Activated CD4-positive, CD25-positive, alpha-beta regulatory T cell treated with anti-CD3 and anti-CD28 coated beads, Interleukin-2, amount 50 U/mL, for 24 hours (primary cell): ENCODE measurements at regions not wholly inside any gene's neighbourhood (a gene's known extent, or its start where the extent isn't known, plus 50 kb on each side); places are given as distances from the start of the nearest gene placed in this dataset.

Experiments used
- ATAC-seq, 2 donors: fragments of 150-1000 bp; cut with Tn5 transposase; one replicate each; pipeline ENCODE4 v1.10.0; 2021; ENCODE audit warnings: mild to moderate bottlenecking in 1 of 2, moderate library complexity in 1 of 2

DNA sequence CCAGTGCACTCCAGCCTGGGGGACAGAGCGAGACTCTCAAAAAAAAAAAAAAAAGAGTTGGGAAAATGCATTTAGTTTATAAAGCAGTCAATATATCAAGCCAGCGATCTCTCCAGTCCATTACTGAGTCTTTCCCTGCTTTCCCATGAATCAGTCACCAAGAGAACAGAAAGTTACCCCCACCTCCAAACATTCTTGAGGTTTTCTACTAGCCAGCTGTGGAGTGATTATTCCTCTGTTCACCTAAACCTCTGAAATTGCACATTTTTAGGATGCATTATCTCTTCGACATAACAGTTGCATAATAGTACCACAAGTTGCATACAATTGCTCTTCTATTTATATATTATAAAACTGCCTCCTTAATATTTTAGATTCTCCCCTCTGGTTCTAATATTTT, 134.8 kb upstream of the DIO3 start:
- no peak for ATAC-seq

DNA sequence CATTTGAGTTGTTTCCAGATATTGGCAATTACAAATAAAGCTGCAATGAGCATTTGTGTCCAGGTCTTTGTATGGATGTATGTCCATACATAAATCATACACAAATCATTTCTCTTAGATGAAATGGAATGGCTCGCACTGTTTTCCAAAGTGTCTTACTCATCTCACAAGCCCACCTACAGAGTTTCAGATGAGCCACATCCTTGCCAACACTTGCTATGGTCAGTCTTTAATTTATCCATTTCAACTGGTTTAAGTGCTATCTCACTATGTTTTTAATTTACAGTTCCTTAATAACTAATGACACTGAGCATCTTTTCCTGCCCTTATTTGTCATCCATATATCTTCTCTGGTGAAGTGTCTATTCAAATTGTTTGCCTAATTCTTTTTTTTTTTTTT, 132.9 kb upstream of the DIO3 start:
- ATAC-seq: no peak

DNA sequence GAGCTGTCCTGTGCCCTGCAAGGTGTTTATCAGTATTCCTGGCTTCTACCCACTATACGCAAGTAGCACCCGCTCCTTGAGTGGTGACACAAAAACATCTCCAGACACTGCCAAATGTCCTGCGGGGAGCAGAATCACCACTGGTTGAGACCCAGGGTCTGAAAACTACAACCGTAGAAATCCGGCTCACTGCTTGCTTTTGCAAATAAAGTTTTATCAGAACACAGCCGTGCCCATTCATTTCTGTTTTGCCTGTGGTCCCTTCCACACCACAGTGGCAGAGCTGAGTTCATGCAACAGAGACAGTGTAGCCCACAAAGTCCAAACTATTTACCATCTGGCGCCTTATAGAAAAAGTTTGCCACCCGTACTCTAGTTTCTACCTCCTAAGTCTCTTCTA, 125.7 kb upstream of the DIO3 start:
- no peak for ATAC-seq

DNA sequence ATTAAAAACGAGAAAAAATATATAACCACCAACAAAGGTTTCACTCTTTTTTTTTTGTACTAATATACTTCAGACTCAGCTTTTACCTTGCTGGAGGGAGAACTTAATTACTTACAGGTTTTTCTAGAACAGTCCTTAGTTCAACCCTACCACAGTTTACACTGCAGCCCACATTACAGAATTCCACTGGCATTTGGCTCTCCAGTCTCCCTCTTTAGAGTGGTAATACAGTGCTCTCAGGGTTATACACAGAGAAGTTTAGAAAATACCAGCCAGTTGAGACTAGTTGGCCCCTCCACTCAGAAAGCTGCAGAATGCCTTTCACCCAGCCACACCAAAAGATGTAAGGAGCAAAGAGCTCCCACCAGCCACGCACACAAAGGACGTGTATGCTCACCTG, 122.3 kb upstream of the DIO3 start:
- no peak for ATAC-seq

DNA sequence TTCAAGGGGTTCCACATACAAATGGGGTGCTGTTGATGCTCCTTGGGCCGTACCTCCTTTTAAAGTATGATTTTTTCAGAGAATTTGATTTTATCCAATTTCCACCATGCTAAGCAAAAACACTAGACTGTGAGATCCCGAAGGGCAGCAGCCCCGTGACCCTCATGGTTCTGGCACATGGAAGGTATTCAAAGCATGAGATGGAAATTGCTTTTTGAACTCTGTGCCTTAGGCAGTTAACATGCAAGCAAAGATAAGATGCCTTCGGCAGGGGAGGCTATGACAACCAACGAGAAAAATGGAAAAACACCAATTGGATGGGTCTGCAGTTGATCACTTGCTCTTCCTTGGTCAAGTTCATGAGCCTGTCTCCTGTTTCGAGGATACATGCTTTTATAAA, 120.8 kb upstream of the DIO3 start:
- ATAC-seq: no peak

DNA sequence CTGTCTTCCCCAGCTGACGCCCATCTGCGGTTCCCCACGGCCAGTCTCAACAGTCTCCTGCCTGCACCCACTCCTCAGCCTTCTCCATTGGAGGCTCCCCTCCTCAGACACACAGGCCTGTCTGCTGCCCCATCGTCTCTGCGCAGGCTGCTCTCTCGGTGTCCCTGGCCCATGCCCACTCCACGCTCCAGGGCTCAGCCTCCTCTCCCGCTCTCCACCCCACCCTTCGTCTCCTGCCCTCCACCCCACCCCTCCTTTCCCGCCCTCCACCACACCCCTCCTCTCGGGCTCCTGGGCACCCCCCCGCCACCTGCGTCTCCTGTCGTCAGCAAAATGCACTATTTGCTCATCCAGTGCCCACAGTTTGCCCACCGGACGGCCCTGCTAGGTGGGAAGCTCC, 119.6 kb upstream of the DIO3 start:
- no peak for ATAC-seq

DNA sequence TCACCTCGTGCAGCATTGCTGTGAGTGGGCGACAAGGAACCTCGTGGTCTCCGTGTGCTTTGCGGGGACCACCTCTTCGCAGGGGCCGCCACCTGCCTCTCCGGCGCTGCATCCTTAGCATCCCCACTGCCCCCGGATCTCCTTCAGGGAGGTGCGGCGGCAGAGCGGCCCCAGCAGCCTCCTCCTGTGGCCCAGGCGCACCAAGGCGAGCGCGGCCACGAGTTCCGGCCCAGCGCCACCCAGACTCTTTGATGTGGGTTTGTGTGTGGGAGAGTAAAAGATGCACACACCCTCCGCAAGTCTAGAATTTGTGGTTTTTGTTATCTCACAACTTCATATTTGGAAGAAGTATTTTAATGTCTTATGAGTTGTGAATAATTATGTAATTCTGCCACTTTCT, 118.8 kb upstream of the DIO3 start:
- peak in 1 of 2 donors; percentile 73 for ATAC-seq

DNA sequence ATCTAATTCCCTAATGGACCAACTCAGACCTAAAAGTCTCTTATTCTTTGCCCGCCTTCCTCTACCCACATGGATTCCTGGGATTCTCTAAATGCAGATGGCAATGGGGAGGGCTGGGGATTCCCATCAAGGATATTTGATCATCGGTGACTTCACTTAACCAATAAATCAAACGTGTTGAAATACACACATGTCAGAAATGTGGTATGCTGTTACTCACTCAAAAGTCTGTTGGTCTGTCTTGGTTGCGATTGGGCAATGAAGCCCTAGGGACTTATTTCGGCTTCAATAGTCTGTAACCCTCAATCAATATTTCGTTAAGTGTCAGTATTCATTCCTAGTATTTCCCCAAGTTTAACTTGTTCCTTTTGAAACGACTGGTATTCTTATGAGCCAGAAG, 117.2 kb upstream of the DIO3 start:
- no peak for ATAC-seq

DNA sequence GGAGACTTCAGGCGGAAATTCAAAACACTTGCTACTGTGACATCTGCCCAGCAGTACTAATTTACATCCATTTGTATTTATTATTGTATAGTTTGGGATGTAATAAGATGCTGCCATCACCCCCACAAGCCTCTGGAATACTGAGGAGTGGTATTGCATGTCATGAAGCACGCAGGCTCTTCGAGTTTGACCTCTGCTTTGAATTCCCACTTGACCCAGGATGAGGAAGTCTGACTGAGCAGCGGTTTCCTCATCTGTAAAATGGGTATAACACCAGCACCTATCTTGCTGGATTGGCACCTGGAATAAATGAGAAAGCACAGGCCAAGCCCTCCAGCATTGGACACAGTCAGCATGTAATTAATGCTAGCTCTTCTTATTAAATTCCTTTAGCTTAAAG, 116.0 kb upstream of the DIO3 start:
- no peak for ATAC-seq

DNA sequence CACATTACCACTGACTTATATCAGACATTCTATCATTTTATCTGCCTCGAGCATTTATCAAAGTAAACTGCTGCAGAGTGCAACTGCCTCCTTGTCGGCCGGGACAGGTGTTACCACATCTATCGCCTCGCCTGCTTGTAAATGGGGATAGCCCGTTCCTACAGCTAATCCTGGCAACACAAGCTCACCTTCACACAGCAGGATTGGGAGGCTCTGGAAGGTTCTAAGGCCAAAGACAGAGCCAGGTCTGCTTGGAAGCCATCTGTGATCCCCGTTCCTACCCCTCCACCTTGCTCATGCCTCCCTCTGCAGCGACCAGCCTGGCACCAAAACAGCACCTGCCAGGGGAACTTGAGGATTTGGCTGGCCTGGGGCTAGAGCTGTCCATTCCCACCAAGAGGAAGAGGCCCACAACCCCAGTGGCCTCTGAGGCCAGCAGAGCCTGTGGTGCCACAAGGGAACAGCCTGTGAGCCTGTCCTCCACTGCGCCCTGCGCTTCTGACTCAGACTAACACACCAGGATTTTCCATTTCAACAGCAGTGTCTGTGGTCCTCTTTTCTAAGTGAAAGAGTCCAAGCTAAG, 114.8 kb upstream of the DIO3 start:
- no peak for ATAC-seq

DNA sequence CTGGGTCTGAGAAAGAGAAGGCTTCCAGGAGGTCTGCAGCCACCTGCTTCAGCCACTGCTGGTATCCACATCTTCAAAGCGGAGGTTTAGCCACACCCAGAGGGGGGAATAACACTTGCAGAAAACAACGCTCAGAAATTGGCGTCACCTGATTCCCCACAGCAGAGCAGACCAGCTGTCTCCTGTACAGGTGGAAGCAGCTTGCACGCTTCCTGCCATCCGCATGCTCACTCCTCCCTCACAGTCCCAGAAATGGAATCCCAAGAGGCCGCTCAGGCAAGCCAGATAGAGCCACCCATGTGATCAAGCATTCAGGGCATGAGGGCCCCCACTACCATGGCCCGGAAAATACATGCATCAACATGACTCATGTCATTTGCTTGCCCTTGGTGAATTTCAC, 112.2 kb upstream of the DIO3 start:
- no peak for ATAC-seq

DNA sequence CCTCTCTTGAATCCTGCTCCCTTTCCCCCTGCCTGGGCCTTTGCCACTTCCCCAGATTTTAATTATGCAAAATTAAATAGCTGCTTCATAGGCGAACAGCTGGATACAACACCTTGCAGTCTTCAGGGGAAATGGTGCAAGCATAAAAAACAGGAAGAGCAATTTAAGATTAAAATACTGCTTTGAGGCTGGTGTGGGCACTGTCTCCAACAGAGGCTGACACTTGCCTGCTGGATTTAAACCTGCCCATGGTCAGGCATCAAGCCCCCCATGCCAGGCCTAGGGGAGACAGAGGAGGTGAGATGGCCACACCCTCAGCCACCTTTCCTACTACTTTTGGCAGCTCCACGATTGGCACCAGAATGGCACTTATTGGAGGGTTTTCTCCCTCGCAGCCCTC, 110.1 kb upstream of the DIO3 start:
- ATAC-seq: no peak

DNA sequence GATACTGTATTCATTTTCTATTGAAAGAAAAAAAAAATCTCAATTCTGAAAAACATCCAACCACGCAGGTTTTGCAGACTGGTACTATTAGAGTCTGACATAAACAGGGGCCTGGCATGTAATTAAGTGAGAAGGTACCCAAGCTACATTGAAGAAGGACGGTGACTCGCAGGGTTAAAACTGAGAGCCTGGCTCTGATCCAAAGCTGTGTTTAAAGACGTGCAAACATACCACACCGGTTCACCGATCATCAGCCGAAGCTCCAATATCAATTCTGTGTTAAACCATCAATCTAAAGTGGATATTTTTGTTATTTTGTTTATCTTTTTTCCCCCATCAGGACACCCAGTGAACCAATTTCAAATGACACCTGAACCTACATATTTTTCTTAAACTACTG, 108.1 kb upstream of the DIO3 start:
- ATAC-seq: no peak

DNA sequence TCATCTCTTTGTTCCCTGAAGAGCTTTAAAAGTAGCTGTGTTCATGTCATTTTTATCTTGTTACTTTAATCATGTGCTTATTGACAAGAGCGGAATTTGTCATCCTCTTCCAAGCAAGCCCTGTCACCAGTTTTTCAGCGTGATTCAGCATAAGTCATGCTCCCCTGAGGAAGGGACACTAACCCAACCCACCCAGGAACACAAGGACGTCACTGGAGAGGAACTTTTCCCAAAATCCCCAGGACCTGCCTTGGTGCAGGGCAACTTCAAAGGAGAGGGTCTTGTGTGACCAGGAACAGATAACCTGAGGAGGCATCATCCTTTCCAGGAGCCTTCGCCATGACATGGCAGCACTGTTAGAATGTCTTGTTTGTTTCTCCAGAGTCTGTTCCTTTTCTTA, 107.1 kb upstream of the DIO3 start:
- no peak for ATAC-seq

DNA sequence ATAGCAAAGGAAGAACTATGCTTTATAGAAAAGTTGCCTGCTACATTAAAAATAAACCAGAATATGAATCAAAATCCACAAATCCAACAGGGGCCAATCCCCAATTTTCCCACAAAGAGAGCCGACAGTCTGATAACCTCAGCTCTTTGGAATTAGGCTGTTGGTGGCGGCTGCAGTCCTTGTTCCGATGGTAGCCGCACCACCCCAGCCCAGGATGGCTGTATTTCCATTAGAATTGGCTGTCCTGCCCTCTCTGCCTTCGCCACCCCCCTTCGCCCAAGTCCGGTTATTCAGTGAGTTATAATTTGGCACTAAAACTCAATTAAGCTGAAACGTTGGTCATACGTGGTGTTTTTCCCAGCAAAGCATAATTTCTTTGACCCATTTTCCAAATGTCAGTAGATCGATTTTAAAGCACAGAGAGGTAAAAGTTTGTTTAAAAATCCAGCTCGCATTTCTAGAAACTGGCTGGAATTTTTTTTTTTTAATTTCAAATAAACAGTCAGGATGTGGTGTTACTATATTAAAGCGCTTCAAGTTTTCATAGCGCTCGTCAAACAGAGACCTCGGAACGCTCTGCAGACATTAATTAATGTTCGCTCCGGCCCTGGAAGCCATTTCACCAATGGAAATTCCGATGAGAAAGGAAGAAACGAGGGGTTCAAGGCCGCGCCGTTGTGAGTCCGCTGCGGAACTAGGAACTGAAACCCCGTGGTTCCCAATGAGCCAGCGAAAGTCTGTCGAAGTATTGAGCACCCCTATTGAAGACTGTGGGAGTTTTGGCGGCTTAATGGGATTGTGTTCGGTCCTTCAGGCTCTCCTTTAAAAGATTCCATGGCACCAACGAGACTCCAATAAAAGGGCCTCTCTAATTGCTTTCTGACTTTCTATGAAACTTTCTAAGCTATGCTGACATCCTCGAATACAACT, 104.8 kb upstream of the DIO3 start:
- no peak for ATAC-seq

DNA sequence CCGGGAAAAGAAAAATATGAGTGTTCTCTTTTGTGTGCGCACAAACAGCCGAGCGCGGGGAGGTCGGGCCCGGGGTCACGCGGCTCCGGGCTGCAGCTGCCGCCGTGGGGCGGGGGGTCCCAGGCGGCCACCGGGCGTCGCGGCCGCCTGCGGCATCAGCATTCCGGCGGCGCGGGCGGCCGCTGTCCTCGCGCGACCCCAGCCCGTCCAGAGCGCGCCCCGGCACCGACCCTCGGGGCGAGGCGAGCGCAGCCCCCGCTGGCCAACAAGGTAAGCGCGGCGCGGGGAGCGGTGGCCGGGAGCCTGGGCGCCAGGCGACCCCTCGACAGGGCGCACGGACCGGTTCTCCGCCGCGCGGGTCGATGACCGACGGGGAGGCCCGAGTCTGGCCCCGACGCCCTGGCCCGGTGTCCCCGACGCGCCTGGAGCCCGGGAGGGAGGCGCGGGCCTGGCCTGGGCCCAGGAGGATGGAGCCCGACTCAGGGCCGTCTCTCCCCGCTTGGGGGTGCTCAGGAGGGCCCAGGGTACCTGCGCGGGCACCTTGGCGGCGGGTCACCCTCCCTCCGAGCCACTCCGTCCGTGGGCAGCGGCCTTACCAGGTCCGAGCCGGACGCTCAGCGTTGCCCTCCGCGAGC, 103.9 kb upstream of the DIO3 start:
- no peak for ATAC-seq

DNA sequence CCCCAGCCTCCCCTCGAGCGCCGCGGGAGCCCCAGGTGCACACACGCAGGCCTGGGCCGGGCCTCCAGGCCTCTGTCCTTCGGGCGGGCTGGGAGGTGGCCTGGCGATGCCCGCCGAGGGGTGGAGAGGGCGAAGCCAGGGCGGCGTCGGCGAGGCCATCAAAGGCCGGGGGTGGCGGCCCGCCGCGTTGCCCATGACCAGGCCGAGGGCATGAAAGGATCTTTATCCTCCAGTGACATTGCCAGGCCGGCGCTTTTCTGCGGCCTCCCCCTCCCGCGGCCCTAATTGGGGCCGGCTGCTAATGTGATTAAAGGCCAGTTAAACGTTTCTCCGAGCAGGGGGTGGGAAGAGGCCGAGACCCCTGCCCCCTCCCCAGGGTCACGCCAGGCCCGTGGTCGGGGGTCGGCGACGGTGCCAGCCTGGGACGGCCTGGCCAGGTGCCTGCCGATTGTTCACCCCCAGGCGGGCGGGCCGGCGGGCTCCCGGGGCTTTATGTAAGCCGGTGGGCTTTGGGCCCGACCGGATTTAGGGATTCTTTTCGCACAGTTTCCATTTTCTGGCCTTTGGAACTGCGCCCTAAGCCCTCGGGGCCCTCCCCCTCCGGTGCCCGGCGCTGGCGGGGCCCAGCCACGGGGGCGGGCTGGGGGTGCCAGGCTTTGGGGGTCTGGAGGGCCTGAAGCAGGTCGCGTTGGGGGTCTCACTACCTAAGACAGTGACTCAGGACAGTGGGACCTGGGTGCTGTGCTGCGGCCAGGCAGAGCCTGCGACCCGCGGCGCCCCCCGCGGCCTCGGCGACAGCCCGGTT, 103.2 kb upstream of the DIO3 start:
- ATAC-seq: no peak

DNA sequence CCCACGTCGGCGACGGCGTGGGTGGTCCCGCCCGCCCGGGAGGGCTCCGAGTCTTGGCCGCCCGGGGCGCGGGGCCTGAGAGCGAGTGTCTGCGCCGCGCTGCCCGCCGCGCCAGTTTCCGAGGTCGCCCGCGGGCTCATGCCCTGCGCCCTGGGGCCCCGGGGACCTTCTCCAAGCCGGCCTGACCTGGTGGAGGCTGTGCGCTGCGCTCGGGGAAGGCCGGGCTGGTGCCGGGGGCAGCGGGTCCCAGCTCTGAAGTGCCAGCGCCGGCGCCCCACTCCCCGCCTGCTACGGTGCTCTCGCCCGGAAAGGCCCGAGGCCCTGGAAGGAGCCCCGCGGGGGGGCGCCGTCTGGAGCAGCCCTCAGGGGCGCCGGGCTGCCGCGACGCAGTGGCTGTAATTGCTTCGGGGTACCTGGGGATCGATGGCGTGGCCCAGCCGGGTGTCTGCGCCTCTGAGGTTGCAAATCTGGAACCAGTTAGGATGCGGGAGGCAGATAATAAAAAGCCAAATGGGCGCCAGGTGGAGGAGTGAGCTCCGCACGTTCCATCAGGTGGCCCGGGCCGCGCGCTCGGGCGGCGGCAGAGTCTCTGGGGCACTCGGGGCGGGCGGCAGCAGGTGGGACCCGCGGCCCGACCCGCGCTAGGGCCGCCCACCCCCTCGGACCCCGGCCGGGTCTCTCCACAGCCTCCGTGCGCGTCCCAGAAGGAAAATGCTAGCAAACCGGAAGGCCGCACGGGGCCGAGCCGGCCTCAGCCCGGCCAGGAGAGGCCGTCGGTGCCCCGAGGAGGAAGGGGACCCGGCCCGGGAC, 102.3 kb upstream of the DIO3 start:
- no peak for ATAC-seq

DNA sequence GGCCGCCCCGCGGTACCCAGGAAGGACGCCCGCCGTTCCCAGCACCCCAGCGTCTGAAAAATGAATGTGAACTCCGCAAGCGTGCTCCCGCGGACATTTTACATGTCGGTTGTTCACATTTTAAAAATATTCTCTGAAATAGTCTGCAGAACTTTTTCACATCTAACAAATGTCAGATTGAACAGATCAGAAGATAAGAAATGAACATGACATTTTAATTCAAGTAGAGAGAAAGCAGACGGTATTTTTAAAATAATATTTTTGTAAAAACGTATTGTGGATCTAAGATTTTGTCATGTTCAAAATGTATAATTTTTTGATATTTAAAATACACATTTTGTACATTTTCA, 101.8 kb upstream of the DIO3 start:
- no peak for ATAC-seq

DNA sequence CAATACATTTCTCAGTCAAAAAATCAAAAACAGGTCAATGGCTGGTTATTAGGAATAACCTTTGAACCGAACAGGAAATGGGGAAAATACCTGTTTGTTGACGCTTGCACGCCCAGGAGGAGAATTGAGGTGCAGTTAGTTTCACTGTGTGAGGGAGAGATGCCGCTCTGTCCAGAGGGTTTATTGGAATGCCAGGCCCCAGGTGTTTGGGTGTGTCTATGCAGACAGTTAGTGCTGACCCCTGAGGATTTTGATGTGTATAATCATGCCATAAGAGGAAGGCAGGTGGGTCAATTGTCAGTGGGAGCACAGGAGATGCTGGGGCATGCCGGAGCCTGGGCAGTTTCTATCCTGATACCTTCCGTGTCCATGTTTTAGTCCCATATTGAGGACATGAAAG, 100.8 kb upstream of the DIO3 start:
- ATAC-seq: no peak

DNA sequence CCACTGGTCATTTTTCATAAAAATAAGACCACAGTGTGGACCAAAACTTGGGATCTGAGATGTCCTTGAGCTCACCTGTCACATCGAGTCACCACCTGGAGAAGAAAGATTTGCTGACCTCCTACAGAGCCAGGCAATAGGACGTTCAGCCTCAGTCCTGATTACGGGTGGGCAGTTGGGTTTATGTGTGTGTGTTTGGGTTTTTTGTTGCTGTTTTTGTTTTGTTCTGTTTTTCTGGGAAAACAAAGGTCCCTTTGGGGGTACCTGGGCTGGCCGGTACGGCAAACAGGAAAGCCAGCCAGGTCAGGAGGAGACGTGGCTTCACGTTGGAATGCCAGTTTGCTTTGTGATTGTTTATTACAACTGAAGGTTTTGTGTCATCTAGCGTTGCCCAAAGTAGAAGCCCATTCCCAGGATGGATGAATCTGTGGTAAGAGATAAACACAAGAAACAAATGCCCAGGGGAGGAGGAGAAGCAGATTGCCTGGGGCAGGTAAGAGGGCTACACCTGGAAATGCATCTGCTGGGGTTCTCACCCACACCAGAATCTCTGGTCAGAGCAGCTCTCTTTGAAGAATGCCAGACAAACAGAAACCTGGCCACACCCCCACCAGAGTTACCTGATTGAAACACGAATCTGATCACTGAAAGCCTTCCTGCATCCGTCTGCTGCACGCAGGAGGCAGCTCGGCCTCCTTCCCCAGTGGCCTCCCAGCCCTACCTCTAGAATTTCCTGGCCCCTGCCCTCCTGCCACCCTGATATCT, 100.1 kb upstream of the DIO3 start:
- no peak for ATAC-seq

DNA sequence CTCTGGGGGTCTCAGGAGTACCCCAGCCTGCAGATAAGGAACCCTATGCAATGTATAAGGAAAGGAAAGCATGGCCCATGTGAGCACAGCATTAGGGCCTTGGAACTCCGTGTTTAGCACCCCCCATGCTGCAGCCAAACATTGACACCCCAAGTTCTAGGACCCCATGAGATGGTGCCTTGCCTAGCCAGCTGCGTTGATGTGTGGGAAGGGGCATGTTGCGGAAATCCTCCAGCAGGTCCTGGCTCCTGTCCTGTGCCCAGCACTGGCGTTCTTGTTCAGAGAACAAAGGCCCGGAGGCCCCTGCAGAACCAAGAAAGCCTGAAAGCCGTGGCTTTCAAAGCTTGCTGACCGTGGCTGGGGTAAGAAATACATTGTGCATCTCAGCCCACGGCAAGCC, 99.4 kb upstream of the DIO3 start:
- ATAC-seq: no peak
